Stomach (tissue), 8 donors: ENCODE measurements at regions not wholly inside any gene's neighbourhood (a gene's known extent, or its start where the extent isn't known, plus 50 kb on each side); places are given as distances from the start of the nearest gene placed in this dataset.

ENCODE experiments used
- DNase-seq, 2 donors: peaks; one replicate each; pipeline versions ENCODE4 v3.0.0 to v3.0.0-alpha.2; 2013 to 2019
- H3K27ac ChIP-seq, 5 donors: fragments of 200-600 bp in 4 of 5; sonication (generic) in 4 of 5; one replicate each; pipeline ENCODE4 v1.5.1; 2013 to 2019; ENCODE audit warnings: mild to moderate bottlenecking in 1 of 5, moderate library complexity in 1 of 5
- H3K27me3 ChIP-seq, 3 donors: fragments of 200-600 bp; sonication (generic); one replicate each; pipeline ENCODE4 v1.5.1; 2017 to 2019; ENCODE audit warnings: mixed run types in 1 of 3
- H3K36me3 ChIP-seq, 4 donors: fragments of 200-600 bp; sonication (generic); 1 replicate in 3 of 4; 2 replicates in 1 of 4; pipeline ENCODE4 v1.5.1; 2016 to 2019
- H3K4me1 ChIP-seq, 4 donors: fragments of 200-600 bp; sonication (generic); one replicate each; pipeline ENCODE4 v1.5.1; 2016 to 2019
- H3K4me3 ChIP-seq, 4 donors: fragments of 200-600 bp; sonication (generic) in 3 of 4; one replicate each; pipeline ENCODE4 v1.5.1; 2016 to 2019; ENCODE audit warnings: mild to moderate bottlenecking in 1 of 4
- H3K9me3 ChIP-seq, 4 donors: fragments of 200-600 bp; sonication (generic); one replicate each; pipeline ENCODE4 v1.5.1; 2016 to 2019
- CTCF ChIP-seq, 7 experiments: fragments of 450-650 bp in 4 of 7; fragments of 200-600 bp in 3 of 7; sonication (generic) in 3 of 7; IDR thresholded peaks; one replicate each; pipeline ENCODE4 v1.5.1; 2016 to 2019; ENCODE audit warnings: antibody characterized with exemption in 7 of 7, control low read depth in 2 of 7, mild to moderate bottlenecking in 1 of 7
- EP300 ChIP-seq: sonication (generic); formaldehyde crosslinking; IDR thresholded peaks from one replicate; pipeline ENCODE4 v1.6.1; 2017; ENCODE audit warnings: antibody characterized with exemption
- POLR2A ChIP-seq, 4 donors: fragments of 450-650 bp; IDR thresholded peaks; one replicate each; pipeline ENCODE4 v1.6.1; 2016; ENCODE audit warnings: antibody characterized with exemption in 4 of 4, control low read depth in 2 of 4, mild to moderate bottlenecking in 1 of 4, moderate library complexity in 1 of 4
- POLR2AphosphoS5 ChIP-seq, 3 donors: sonication (generic); formaldehyde crosslinking; IDR thresholded peaks; one replicate each; pipeline ENCODE4 v1.6.1; 2016; ENCODE audit warnings: antibody characterized with exemption in 3 of 3
- WGBS, 5 donors: extraction: QIAGEN DNeasy Blood & Tissue Kit in 3 of 5; methylation state at CpG; one replicate each; pipeline versions ENCODE4 v1.1.5 to v1.1.7; 2013 to 2018; 5-methylcytosine and 5-hydroxymethylcytosine counted together
- intact Hi-C: fragments of 100-400 bp; cut with DNase I; formaldehyde crosslinking; loops from one replicate; pipeline ENCODE4 v1.15.1; 2023; ENCODE audit warnings: low total_unique reads
- donor health status: healthy with polysubstance abuse.
- donor health status: Bipolar disorder and iron deficiency.
- donor health status: healthy.

DNA sequence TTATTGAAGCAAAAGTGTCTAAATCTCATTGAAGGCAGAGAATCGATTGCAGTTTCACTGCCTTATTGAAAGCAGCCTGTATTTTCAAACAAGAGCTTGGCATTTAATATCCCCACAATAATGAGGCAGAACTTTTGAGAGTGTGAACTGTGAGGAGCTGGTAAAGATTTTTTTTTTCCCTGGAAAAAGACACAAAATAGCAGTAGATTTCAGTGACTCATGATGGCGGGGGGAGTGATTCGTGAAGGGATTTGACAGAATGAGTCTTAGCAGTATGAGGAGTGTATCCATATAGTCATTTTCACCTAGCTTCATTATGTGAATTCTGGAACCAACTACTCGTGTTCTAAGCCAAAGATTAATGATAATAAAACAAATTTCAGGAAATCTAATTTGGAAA lies 242.9 kb downstream of the ARL6IP6 start:
- WGBS, 5 donors: 66 to 78% (median 73%) methylated on average over 4 of the region's 4 CpGs
- no peak for TF ChIP-seq CTCF (IDR thresholded peaks at IDR 0.05)
- no peak for TF ChIP-seq EP300
- no peak for TF ChIP-seq POLR2AphosphoS5 (IDR thresholded peaks at IDR 0.05)
- intact Hi-C loops: no loop called here

DNA sequence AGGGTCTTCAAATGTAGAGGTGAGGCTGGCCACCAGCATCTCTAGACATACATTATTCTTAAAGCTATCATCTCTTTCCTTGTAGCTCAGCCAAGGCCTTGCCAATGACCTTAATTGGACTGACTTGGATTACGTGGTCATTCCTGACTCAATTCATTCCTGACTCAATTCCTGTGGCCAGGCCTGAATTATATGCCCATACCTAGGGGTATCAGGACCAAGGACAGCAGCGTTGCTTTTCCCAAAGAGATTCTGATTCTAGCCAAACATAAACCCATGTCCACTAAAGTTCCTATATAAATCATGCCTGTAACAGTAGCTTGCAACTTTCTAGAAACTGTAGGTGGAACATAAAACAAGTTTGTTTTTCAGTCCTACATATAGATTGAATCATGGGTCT lies 231.7 kb downstream of the ARL6IP6 start:
- intact Hi-C loops: no loop called here
- no peak overlapping the region for H3K27ac ChIP-seq
- no peak overlapping the region for H3K4me3 ChIP-seq
- H3K4me1 ChIP-seq: no peaks in the 10 kb centered on the region
- WGBS, 5 donors: 41 to 51% (median 46%) methylated on average over 2 of the region's 2 CpGs
- no peaks in the 10 kb centered on the region for H3K27me3 ChIP-seq
- no peaks in the 10 kb centered on the region for H3K9me3 ChIP-seq
- peak in 1 of 2 donors; percentile 40 for DNase-seq
- H3K36me3 ChIP-seq: no peaks in the 10 kb centered on the region
- TF ChIP-seq CTCF (IDR thresholded peaks at IDR 0.05): no peak
- TF ChIP-seq EP300: no peak
- TF ChIP-seq POLR2AphosphoS5 (IDR thresholded peaks at IDR 0.05): no peak
- no peak for TF ChIP-seq POLR2A (IDR thresholded peaks at IDR 0.05)

More for the DNA sequence above, 242.9 kb downstream of the ARL6IP6 start:
- no peak for DNase-seq
- Histone ChIP-seq H3K9me3 (no peaks in the 10 kb centered on the region), H3K4me3 (no peak overlapping the region), H3K27me3 (no peaks in the 10 kb centered on the region), H3K36me3 (no peaks in the 10 kb centered on the region), H3K4me1 (no peaks in the 10 kb centered on the region), H3K27ac (no peak overlapping the region)

DNA sequence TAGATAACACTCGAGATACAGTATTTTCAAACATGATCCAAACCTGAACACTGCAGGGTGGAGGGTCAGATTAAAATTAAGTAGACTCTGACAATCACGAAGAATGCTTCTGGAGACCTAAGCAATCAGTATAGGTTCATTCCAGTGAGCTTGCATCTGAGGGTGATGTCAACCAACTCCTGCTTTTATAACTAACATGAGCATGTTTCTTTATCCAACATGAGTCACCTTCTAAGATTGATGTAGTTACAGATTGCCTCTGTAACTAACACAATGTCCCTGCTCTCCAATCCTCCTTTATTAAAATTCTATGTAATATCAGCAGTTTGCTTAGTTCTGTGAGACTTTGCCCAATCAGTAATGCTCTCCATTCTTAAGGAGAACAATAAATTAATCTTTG lies 225.7 kb downstream of the ARL6IP6 start:
- TF ChIP-seq POLR2A (IDR thresholded peaks at IDR 0.05) (no peak), CTCF (IDR thresholded peaks at IDR 0.05) (no peak), POLR2AphosphoS5 (IDR thresholded peaks at IDR 0.05) (no peak), EP300 (no peak)
- no peaks in the 10 kb centered on the region for H3K27me3 ChIP-seq
- H3K27ac ChIP-seq: no peak overlapping the region
- no peak overlapping the region for H3K4me3 ChIP-seq
- H3K4me1 ChIP-seq: no peaks in the 10 kb centered on the region
- DNase-seq: no peak
- intact Hi-C loops: no loop called here
- no peaks in the 10 kb centered on the region for H3K36me3 ChIP-seq
- peaks cover 0 to 8% (median 2%) of the 10 kb centered on the region in 4 donors for H3K9me3 ChIP-seq
- WGBS, 5 donors: 38 to 62% (median 51%) methylated on average over 2 of the region's 2 CpGs

- 53 to 86% (median 84%) methylated on average over 3 of the region's 3 CpGs for WGBS, 5 donors
- Histone ChIP-seq H3K4me3 (no peak overlapping the region), H3K27ac (no peak overlapping the region), H3K4me1 (no peaks in the 10 kb centered on the region), H3K36me3 (no peaks in the 10 kb centered on the region), H3K9me3 (peaks cover 0 to 17% (median 4%) of the 10 kb centered on the region in 4 donors), H3K27me3 (no peaks in the 10 kb centered on the region)
- intact Hi-C loops: no loop called here
- DNase-seq: no peak
- TF ChIP-seq POLR2AphosphoS5 (IDR thresholded peaks at IDR 0.05) (no peak), CTCF (IDR thresholded peaks at IDR 0.05) (no peak), POLR2A (IDR thresholded peaks at IDR 0.05) (no peak), EP300 (no peak)
Observed at GRCh38 chr2:152942940-152943440, 224.6 kb downstream of the ARL6IP6 start.
